AG09309 (cell line): ENCODE measurements at regions not wholly inside any gene's neighbourhood (a gene's known extent, or its start where the extent isn't known, plus 50 kb on each side); places are given as distances from the start of the nearest gene placed in this dataset.

ENCODE experiments used
- DNase-seq: peaks from one replicate; pipeline ENCODE4 v3.0.0-alpha.2; 2010; ENCODE audit warnings: low read depth
- H3K4me3 ChIP-seq: 2 replicates; pipeline ENCODE4 v1.5.1; 2011; ENCODE audit warnings: mild to moderate bottlenecking, low read depth, low read length, moderate library complexity; ENCODE audit not compliant: control insufficient read depth
- TF ChIP-seq, protein P1 (sequence below): IDR thresholded peaks from 2 replicates; pipeline ENCODE4 v1.5.1; 2011; ENCODE audit warnings: mild to moderate bottlenecking, low read depth, low read length, inconsistent platforms; ENCODE audit not compliant: insufficient read depth, control insufficient read depth; ENCODE audit errors: missing control alignments

- no peak for DNase-seq
- H3K4me3 ChIP-seq = no peak overlapping the region
- TF ChIP-seq, protein P1, sequence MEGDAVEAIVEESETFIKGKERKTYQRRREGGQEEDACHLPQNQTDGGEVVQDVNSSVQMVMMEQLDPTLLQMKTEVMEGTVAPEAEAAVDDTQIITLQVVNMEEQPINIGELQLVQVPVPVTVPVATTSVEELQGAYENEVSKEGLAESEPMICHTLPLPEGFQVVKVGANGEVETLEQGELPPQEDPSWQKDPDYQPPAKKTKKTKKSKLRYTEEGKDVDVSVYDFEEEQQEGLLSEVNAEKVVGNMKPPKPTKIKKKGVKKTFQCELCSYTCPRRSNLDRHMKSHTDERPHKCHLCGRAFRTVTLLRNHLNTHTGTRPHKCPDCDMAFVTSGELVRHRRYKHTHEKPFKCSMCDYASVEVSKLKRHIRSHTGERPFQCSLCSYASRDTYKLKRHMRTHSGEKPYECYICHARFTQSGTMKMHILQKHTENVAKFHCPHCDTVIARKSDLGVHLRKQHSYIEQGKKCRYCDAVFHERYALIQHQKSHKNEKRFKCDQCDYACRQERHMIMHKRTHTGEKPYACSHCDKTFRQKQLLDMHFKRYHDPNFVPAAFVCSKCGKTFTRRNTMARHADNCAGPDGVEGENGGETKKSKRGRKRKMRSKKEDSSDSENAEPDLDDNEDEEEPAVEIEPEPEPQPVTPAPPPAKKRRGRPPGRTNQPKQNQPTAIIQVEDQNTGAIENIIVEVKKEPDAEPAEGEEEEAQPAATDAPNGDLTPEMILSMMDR = no peak
These were observed 247.9 kb upstream of the HTR2A start for GRCh38 chr13:47144782-47145181.

GRCh38 chr13:47142105-47142504, 245.3 kb upstream of the HTR2A start:
- TF ChIP-seq, protein P1 = no peak
- no peak for DNase-seq
- H3K4me3 ChIP-seq = no peak overlapping the region

DNA sequence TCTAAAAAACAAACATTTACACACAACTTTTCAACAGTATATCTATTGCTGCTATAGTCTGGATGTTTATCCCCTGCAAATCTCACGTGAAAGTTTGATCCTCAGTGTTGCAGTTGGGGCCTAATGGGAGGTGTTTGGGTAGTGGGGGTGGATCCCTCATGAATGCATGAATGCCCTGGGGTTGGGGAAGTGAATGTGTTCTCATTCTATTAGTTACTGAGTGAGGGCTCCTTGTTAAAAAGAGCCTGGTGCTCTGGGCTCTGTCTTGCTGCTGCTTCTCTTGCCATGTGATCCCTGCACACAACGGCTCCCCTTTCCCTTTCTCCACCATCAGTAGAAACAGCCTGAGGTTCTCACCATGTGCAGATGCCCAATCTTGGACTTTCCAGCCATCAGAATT, 242.7 kb upstream of the HTR2A start:
- DNase-seq = no peak
- H3K4me3 ChIP-seq = no peak overlapping the region
- TF ChIP-seq, protein P1 = no peak

DNA sequence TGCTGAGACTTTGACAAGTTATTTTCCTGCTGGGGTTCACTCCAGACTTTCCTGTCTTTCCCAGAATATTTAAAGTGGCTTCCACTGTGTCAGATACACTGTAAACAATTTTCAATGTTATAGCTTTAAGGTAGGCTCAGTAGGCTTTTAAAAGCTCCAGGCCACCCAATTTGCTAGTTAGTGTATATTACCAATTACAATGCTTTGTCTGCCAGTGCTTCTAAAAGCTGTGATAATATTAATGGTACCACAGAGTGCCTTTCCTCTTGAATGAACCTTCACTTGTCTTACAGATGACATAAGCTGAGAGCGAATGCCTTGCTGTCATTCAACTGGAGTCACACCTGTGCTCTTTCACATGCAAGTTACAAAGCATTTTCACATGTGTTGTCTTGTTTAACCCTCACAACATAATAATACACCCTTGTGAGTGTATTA, 239.7 kb upstream of the HTR2A start:
- no peak for DNase-seq
- H3K4me3 ChIP-seq = no peak overlapping the region
- TF ChIP-seq, protein P1 = no peak

GRCh38 chr13:47135800-47136503, 239.1 kb upstream of the HTR2A start:
- TF ChIP-seq, protein P1 = no peak
- DNase-seq = no peak

GRCh38 chr13:47134939-47135489, 238.2 kb upstream of the HTR2A start:
- TF ChIP-seq, protein P1 = no peak
- DNase-seq = no peak
- no peak overlapping the region for H3K4me3 ChIP-seq

More at GRCh38 chr13:47135800-47136503, 239.1 kb upstream of the HTR2A start:
- H3K4me3 ChIP-seq = no peak overlapping the region
